Esophagus muscularis mucosa (tissue), 4 donors: ENCODE measurements at regions not wholly inside any gene's neighbourhood (a gene's known extent, or its start where the extent isn't known, plus 50 kb on each side); places are given as distances from the start of the nearest gene placed in this dataset.

ENCODE experiments used
- EP300 ChIP-seq: sonication (generic); formaldehyde crosslinking; IDR thresholded peaks from one replicate; pipeline ENCODE4 v1.6.1; 2017; ENCODE audit warnings: antibody characterized with exemption
- POLR2A ChIP-seq: fragments of 450-650 bp; IDR thresholded peaks from one replicate; pipeline ENCODE4 v1.6.1; 2017; ENCODE audit warnings: antibody characterized with exemption, moderate library complexity, mild to moderate bottlenecking, low read depth
- POLR2AphosphoS5 ChIP-seq, 2 donors: sonication (generic); formaldehyde crosslinking; IDR thresholded peaks; one replicate each; pipeline ENCODE4 v1.6.1; 2017; ENCODE audit warnings: antibody characterized with exemption in 2 of 2
- TF ChIP-seq, protein P1 (sequence below), 3 experiments: fragments of 200-600 bp in 2 of 3; fragments of 450-650 bp in 1 of 3; sonication (generic) in 2 of 3; IDR thresholded peaks; one replicate each; pipeline ENCODE4 v1.5.1; 2017 to 2019; ENCODE audit warnings: antibody characterized with exemption in 3 of 3, mild to moderate bottlenecking in 2 of 3, moderate library complexity in 1 of 3

DNA sequence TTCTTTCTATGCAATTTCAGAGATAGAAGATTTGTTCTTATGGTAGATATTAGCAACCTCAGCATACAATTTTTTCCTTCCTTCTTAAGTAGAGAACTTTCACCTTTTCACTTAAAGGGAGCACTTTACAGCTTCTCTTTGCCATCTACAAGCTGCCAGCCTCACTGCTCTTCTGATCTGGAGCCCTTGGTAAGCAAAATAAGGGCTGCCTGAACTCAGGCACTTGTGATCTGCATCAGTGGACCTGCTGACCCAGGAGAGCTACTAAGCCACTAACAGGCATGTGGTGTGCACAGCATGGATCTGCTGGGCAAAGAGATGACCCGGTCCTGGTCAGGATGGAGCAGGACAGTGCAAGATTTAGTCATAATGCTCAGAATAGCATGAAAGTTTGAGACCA is 80.8 kb upstream of the SNTG2 start:
- TF ChIP-seq, protein P1, sequence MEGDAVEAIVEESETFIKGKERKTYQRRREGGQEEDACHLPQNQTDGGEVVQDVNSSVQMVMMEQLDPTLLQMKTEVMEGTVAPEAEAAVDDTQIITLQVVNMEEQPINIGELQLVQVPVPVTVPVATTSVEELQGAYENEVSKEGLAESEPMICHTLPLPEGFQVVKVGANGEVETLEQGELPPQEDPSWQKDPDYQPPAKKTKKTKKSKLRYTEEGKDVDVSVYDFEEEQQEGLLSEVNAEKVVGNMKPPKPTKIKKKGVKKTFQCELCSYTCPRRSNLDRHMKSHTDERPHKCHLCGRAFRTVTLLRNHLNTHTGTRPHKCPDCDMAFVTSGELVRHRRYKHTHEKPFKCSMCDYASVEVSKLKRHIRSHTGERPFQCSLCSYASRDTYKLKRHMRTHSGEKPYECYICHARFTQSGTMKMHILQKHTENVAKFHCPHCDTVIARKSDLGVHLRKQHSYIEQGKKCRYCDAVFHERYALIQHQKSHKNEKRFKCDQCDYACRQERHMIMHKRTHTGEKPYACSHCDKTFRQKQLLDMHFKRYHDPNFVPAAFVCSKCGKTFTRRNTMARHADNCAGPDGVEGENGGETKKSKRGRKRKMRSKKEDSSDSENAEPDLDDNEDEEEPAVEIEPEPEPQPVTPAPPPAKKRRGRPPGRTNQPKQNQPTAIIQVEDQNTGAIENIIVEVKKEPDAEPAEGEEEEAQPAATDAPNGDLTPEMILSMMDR (IDR thresholded peaks at IDR 0.05): no peak
- TF ChIP-seq POLR2A (no peak), EP300 (no peak), POLR2AphosphoS5 (IDR thresholded peaks at IDR 0.05) (no peak)
